Parathyroid adenoma (tissue), 2 donors: ENCODE measurements at regions not wholly inside any gene's neighbourhood (a gene's known extent, or its start where the extent isn't known, plus 50 kb on each side); places are given as distances from the start of the nearest gene placed in this dataset.

Experiments
- H2AFZ ChIP-seq: fragments of 300-600 bp; sonication (generic); one replicate; pipeline ENCODE4 v1.7.0; 2017; ENCODE audit warnings: antibody characterized with exemption, mild to moderate bottlenecking
- H3K27ac ChIP-seq: fragments of 300-600 bp; sonication (generic); one replicate; pipeline ENCODE4 v1.7.0; 2017
- H3K27me3 ChIP-seq: fragments of 300-600 bp; sonication (generic); one replicate; pipeline ENCODE4 v1.7.0; 2017; ENCODE audit warnings: low read length; ENCODE audit not compliant: control insufficient read depth, insufficient read depth
- H3K36me3 ChIP-seq: fragments of 300-600 bp; sonication (generic); one replicate; pipeline ENCODE4 v1.7.0; 2017; ENCODE audit warnings: low read length; ENCODE audit not compliant: control insufficient read depth, insufficient read depth
- H3K4me1 ChIP-seq: fragments of 300-600 bp; sonication (generic); one replicate; pipeline ENCODE4 v1.7.0; 2017; ENCODE audit warnings: control low read depth
- H3K4me2 ChIP-seq: fragments of 300-600 bp; sonication (generic); one replicate; pipeline ENCODE4 v1.7.0; 2017; ENCODE audit warnings: low read length
- H3K4me3 ChIP-seq: fragments of 300-600 bp; sonication (generic); one replicate; pipeline ENCODE4 v1.7.0; 2017; ENCODE audit warnings: low read depth, low read length
- H3K79me2 ChIP-seq: fragments of 300-600 bp; sonication (generic); one replicate; pipeline ENCODE4 v1.7.0; 2017; ENCODE audit warnings: control low read depth
- H3K9ac ChIP-seq: fragments of 300-600 bp; sonication (generic); one replicate; pipeline ENCODE4 v1.7.0; 2017; ENCODE audit warnings: mild to moderate bottlenecking
- H3K9me3 ChIP-seq: fragments of 300-600 bp; sonication (generic); one replicate; pipeline ENCODE4 v1.7.0; 2017; ENCODE audit warnings: low read length; ENCODE audit not compliant: control insufficient read depth
- TF ChIP-seq, protein P1 (sequence below): fragments of 300-600 bp; sonication (generic); IDR thresholded peaks from one replicate; pipeline ENCODE4 v1.7.0; 2017; ENCODE audit warnings: antibody characterized with exemption, mild to moderate bottlenecking
- donor health status: primary hyperparathyroidism.

GRCh38 chr5:102701748-102702147 lies 53.4 kb upstream of the PAM start:
- Histone ChIP-seq H3K27ac (no peak overlapping the region), H2AFZ (no peak overlapping the region), H3K4me3 (no peak overlapping the region), H3K27me3 (no peaks in the 10 kb centered on the region), H3K4me1 (no peaks in the 10 kb centered on the region), H3K9ac (no peak overlapping the region), H3K36me3 (no peaks in the 10 kb centered on the region), H3K79me2 (no peaks in the 10 kb centered on the region), H3K4me2 (no peak overlapping the region), H3K9me3 (no peaks in the 10 kb centered on the region)
- TF ChIP-seq, protein P1, sequence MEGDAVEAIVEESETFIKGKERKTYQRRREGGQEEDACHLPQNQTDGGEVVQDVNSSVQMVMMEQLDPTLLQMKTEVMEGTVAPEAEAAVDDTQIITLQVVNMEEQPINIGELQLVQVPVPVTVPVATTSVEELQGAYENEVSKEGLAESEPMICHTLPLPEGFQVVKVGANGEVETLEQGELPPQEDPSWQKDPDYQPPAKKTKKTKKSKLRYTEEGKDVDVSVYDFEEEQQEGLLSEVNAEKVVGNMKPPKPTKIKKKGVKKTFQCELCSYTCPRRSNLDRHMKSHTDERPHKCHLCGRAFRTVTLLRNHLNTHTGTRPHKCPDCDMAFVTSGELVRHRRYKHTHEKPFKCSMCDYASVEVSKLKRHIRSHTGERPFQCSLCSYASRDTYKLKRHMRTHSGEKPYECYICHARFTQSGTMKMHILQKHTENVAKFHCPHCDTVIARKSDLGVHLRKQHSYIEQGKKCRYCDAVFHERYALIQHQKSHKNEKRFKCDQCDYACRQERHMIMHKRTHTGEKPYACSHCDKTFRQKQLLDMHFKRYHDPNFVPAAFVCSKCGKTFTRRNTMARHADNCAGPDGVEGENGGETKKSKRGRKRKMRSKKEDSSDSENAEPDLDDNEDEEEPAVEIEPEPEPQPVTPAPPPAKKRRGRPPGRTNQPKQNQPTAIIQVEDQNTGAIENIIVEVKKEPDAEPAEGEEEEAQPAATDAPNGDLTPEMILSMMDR: no peak
